ENCODE measurements at regions not wholly inside any gene's neighbourhood (a gene's known extent, or its start where the extent isn't known, plus 50 kb on each side); places are given as distances from the start of the nearest gene placed in this dataset.

- DNase-seq (ENCODE audit: low read depth in 3 of 3) = no peak
Observed at GRCh38 chr2:41483226-41483625, 564.6 kb upstream of the PKDCC start.

DNA sequence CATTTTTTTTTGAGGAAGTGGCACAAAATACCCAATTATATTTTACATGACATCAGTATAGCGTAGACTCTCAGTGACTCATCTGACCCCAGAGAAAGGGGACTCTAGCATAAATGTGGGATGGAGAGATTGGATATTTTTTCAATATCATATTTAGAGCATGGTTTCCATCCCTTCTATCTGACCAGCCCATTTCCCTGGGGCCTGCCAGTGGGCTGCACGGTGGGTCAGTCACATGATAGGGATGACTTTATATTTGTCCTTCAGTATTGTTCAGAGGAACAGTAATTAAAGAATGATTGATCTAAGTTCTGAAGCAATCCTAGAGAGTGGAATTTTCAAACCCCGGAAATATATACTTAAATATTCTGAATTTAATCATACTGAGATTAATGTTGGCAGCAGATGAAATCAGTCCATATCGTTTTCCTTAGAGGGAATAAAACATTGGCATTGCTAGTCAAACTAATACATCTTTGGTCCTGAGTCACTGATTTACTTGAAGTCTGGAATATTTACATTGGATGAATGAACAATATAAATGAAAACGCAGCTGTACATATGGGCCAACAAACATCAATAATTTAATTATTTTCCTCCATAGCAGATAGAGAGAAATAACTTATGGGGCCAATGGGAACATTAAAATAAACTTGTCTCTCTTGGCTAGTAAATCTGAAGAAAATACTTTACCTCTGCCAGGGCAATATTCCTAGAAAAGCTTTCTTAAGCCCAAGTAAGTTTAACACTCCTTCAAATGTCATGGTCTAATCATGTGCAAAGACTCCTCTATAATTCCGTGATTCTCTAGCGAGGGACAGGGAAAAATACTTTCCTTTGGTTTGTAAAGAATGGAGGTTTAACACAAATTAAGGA, 563.6 kb upstream of the PKDCC start:
- no peak for DNase-seq (ENCODE audit: low read depth in 3 of 3)

GRCh38 chr2:41484858-41485234, 563.0 kb upstream of the PKDCC start:
- no peak for DNase-seq (ENCODE audit: low read depth in 3 of 3)

- DNase-seq (ENCODE audit: low read depth in 3 of 3) = no peak
Observed at GRCh38 chr2:41486948-41487347, 560.9 kb upstream of the PKDCC start.

- no peak for DNase-seq (ENCODE audit: low read depth in 3 of 3)
Observed at GRCh38 chr2:41488888-41489287, 558.9 kb upstream of the PKDCC start.

DNA sequence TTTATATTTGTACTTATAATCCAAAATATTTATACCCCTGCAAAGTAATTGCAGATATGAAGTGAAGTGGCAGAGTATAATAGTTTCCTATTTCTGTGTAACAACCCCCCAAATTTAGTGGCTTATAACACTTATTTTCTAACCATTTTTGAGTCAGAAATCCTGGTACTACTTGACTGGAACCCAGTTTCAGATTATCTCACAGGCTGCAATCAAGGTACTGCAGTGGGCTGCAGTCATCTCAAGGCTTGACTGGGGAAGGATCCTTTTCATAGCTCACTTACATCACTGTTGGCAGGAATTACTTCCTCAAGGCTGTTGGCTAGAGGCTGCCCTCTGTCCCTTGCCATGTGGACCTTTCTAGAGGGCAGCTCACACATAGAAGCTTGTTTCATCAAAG, 558.2 kb upstream of the PKDCC start:
- DNase-seq (ENCODE audit: low read depth in 3 of 3) = no peak

DNA sequence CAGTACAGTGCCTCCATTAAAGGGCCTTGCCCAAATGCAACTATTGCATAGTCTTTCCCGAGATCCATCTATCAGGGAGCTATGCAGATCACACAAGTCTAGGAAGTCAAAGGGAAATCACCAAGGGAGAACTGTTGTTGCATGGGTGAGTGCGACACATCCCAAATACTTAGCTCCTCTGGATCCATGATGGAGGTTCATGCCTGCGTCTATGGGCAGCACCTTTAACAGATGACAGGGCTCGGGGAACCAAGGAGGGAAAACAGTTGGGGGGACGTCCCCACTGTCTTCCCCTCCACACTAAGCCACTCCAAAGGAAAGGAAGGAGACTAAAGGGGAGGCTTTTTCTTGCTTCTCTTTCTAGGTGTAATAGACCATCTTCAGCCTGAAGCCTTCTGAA, 552.8 kb upstream of the PKDCC start:
- DNase-seq (ENCODE audit: low read depth in 3 of 3) = no peak

GRCh38 chr2:41496908-41497307, 550.9 kb upstream of the PKDCC start:
- DNase-seq (ENCODE audit: low read depth in 3 of 3) = no peak

DNA sequence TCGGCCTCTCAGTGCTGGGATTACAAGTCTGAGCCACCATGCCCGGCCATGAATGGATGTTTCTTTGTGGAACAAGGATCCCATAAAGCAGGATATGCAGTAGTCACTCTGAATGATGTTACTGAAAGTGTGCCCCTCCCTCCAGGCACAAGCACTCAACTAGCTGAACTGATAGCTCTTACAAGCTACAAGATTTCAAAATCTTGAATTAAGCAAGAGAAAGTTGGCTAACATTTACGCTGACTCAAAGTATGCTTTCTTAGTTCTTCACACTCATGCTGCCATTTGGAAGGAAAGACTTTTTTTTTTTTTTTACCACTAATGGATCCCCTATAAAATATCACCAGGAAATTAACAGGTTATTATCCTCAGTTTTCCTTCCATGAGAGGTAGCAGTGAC, 549.0 kb upstream of the PKDCC start:
- no peak for DNase-seq (ENCODE audit: low read depth in 3 of 3)

- no peak for DNase-seq (ENCODE audit: low read depth in 3 of 3)
Observed at GRCh38 chr2:41500895-41501294, 546.9 kb upstream of the PKDCC start.

DNA sequence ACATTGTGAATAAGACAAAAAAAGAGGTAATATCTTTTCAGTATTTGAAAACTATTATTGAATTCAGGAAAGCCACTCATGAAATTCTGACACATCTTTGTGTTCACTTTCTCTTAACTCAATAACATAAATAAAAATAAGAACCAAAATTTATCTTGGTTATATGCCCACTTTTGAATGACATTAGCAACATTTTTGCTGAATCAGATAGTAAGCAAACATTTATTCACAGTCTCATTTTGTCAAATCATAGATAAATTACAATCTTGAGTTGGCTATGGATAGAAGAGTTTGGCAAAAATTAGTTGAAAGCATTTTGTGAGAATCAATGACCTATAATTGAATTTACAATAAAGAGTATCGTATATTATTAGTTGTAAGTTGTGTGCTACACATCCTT, 545.1 kb upstream of the PKDCC start:
- no peak for DNase-seq (ENCODE audit: low read depth in 3 of 3)

DNA sequence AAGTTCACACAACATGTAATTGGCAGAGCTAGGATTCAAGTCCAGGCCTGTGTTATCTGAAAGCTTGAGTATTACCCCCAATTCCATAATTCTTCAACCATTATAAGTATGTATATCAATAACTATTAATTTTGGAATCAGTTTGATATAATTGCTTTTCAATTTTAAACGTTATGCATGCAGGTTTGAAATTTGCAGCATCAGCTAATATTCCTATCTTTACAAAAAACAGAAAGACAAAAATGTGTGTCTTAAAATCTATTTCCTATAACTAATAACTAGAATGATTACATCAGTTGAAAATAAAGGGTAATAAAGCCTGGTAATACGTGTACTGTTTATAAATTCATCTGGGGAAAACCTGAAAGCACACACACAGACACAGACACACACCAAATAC, 543.3 kb upstream of the PKDCC start:
- DNase-seq (ENCODE audit: low read depth in 3 of 3) = no peak

- no peak for DNase-seq (ENCODE audit: low read depth in 3 of 3)
Observed at GRCh38 chr2:41510108-41510507, 537.7 kb upstream of the PKDCC start.

DNA sequence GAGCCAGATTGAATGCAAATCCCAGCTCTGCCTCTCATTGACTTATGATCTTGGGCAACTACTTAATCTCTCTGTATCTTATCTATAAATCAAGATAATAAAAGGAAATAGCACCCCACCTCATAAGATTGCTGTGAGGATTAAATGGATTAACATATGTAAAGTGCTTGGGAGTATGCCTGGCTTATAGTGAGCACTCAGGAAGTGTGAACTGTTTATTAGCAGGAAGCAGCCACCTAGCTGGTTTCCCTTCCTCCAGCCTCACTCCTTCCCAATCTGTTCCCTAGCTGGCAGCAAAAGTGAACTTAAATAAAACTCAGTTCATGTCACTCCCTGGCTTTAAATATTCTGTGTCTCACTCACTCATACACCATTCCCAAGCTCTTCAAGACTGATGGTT, 526.6 kb upstream of the PKDCC start:
- DNase-seq (ENCODE audit: low read depth in 3 of 3) = no peak

GRCh38 chr2:41527525-41528323, 520.1 kb upstream of the PKDCC start:
- DNase-seq (ENCODE audit: low read depth in 3 of 3) = no peak

- no peak for DNase-seq (ENCODE audit: low read depth in 3 of 3)
Observed at GRCh38 chr2:41535575-41535974, 512.2 kb upstream of the PKDCC start.

GRCh38 chr2:41540272-41540998, 507.4 kb upstream of the PKDCC start:
- no peak for DNase-seq (ENCODE audit: low read depth in 3 of 3)

DNA sequence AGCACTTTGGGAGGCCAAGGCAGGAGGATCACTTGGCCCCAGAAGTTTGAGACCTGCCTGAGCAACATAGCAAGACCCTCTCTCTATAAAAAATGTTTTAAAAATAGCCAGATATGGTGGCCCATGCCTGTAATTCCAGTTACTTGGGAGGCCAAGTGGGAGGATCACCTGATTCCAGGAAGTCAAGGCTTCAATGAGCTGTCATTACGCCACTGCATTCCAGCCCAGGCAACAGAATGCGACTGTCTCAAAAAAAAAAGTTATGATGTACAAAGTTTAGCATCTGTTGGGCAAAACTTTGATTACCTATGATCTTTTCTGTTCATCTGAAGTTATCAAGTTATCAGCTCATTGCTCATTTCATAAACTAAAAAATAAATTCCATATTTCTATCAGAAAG, 504.1 kb upstream of the PKDCC start:
- no peak for DNase-seq (ENCODE audit: low read depth in 3 of 3)

DNA sequence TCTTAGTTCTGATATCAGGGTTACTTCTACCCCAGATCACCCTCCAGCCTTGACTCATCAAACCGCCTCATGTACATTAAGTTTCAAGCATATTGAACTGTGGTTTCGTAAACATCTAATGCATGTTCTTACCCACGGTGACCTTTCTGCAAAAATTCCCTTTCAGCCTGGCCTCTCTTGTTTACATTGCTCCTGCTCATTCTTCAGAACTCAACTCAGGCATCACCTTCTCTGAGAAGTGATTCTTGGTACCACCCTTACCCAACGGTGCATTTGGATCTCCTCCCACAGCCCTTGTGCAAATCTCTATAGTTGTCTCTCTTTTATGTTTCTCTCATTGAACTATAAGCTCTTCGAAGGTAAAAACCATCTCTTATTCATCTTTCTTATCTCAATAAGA, 503.1 kb upstream of the PKDCC start:
- no peak for DNase-seq (ENCODE audit: low read depth in 3 of 3)

- DNase-seq (ENCODE audit: low read depth in 3 of 3) = no peak
Observed at GRCh38 chr2:41546031-41546430, 501.8 kb upstream of the PKDCC start.

DNA sequence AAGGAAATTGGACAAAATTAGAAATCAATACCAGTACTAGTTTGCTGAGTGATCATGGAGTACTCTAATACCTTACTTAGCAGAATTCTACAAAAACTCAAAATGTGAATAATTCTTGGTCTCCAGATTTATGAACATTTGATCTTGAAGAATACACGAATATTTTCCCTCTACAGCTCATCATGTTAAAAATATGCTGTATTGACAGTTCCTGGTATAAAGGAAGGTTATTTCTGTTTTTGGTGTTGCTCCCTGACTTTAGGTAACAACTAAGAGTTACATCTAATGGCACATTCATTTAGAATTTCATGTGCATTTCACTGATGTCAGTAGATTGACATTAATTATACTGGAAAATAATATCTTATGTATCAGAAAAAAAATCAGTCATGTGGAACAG, 479.2 kb upstream of the PKDCC start:
- DNase-seq (ENCODE audit: low read depth in 3 of 3) = no peak

- no peak for DNase-seq (ENCODE audit: low read depth in 3 of 3)
Observed at GRCh38 chr2:41572154-41572553, 475.7 kb upstream of the PKDCC start.

GRCh38 chr2:41576423-41576822, 471.4 kb upstream of the PKDCC start:
- no peak for DNase-seq (ENCODE audit: low read depth in 3 of 3)

All from stimulated activated CD4-positive, alpha-beta T cell treated with anti-CD3 and anti-CD28 coated beads, TNF-alpha, amount 100 ng/mL, for 24 hours (primary cell).